PC-9 (cell line): ENCODE measurements at regions not wholly inside any gene's neighbourhood (a gene's known extent, or its start where the extent isn't known, plus 50 kb on each side); places are given as distances from the start of the nearest gene placed in this dataset.

Experiments
- EZH2 ChIP-seq: fragments of 200-600 bp; sonication (generic); IDR thresholded peaks from 2 replicates; pipeline ENCODE4 v1.8.0; 2017; ENCODE audit warnings: antibody characterized with exemption, low read depth
- TF ChIP-seq, protein P1 (sequence below): fragments of 200-600 bp; sonication (generic); conservative IDR thresholded peaks from 2 replicates; pipeline ENCODE4 v1.6.1; 2017; ENCODE audit warnings: mixed run types, antibody characterized with exemption, mild to moderate bottlenecking, moderate library complexity

DNA sequence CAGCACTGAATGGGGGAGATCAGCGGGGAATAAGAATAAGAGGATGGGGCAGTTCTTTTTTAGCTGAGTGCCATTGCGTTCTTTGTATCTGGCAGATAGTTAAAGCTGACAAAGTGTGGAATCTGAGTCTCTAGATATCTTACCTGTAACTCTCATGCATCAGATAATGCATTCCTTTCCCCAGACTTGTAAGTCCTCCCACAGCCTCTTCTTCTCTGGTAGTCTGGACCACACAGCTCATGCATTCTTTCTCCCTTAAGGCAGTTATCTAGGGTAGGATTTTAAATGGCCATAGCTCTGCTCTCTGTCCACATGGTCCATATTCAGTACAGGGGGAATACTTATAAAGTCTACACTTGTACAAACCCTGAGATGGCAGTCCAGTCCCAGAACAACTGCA, 54.0 kb upstream of the FGF10 start:
- TF ChIP-seq, protein P1, sequence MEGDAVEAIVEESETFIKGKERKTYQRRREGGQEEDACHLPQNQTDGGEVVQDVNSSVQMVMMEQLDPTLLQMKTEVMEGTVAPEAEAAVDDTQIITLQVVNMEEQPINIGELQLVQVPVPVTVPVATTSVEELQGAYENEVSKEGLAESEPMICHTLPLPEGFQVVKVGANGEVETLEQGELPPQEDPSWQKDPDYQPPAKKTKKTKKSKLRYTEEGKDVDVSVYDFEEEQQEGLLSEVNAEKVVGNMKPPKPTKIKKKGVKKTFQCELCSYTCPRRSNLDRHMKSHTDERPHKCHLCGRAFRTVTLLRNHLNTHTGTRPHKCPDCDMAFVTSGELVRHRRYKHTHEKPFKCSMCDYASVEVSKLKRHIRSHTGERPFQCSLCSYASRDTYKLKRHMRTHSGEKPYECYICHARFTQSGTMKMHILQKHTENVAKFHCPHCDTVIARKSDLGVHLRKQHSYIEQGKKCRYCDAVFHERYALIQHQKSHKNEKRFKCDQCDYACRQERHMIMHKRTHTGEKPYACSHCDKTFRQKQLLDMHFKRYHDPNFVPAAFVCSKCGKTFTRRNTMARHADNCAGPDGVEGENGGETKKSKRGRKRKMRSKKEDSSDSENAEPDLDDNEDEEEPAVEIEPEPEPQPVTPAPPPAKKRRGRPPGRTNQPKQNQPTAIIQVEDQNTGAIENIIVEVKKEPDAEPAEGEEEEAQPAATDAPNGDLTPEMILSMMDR: no peak
- no peak for TF ChIP-seq EZH2
